ENCODE measurements at regions not wholly inside any gene's neighbourhood (a gene's known extent, or its start where the extent isn't known, plus 50 kb on each side); places are given as distances from the start of the nearest gene placed in this dataset.

DNA sequence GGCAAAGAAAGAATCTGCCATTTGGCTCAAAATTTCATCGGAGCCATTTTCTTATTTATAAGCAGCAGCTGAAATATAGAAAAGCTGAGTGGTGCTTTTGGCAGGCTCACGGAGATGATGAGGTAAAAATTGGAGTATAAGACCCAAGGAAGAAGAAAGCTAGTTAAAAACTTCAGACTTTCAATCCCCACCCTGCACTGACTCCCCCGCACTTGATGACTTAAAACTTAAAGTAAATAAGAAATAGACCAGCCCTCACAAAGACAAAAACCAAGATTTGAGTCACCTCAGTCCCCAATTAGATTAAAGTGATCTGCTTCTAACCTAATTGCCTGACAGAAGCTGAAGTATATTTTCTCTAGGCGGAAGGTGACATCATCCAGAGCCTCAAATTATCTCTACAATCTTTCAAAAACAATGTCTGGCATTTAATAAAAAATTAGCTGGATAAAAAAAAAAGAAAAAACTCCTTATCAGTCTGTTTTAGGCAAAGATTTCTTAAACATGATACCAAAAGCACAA is 124.0 kb upstream of the PJA2 start:
- no peaks in the 10 kb centered on the region for H3K36me3 ChIP-seq
- TF ChIP-seq POLR2A (IDR thresholded peaks at IDR 0.05): no peak
- TF ChIP-seq, protein P1, sequence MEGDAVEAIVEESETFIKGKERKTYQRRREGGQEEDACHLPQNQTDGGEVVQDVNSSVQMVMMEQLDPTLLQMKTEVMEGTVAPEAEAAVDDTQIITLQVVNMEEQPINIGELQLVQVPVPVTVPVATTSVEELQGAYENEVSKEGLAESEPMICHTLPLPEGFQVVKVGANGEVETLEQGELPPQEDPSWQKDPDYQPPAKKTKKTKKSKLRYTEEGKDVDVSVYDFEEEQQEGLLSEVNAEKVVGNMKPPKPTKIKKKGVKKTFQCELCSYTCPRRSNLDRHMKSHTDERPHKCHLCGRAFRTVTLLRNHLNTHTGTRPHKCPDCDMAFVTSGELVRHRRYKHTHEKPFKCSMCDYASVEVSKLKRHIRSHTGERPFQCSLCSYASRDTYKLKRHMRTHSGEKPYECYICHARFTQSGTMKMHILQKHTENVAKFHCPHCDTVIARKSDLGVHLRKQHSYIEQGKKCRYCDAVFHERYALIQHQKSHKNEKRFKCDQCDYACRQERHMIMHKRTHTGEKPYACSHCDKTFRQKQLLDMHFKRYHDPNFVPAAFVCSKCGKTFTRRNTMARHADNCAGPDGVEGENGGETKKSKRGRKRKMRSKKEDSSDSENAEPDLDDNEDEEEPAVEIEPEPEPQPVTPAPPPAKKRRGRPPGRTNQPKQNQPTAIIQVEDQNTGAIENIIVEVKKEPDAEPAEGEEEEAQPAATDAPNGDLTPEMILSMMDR (IDR thresholded peaks at IDR 0.05): no peak
- TF ChIP-seq EP300 (IDR thresholded peaks at IDR 0.05): no peak
- H3K4me1 ChIP-seq: peaks cover 0 to 5% (median 0%) of the 10 kb centered on the region in 4 donors
- H3K9me3 ChIP-seq: no peaks in the 10 kb centered on the region
- WGBS, 2 donors: 44 to 61% methylated on average over 4 of the region's 4 CpGs
- no peak overlapping the region for H3K27ac ChIP-seq
- DNase-seq (ENCODE audit: low spot score in 2 of 2): no peak
- no peak overlapping the region for H3K4me3 ChIP-seq
- H3K27me3 ChIP-seq: no peaks in the 10 kb centered on the region

DNA sequence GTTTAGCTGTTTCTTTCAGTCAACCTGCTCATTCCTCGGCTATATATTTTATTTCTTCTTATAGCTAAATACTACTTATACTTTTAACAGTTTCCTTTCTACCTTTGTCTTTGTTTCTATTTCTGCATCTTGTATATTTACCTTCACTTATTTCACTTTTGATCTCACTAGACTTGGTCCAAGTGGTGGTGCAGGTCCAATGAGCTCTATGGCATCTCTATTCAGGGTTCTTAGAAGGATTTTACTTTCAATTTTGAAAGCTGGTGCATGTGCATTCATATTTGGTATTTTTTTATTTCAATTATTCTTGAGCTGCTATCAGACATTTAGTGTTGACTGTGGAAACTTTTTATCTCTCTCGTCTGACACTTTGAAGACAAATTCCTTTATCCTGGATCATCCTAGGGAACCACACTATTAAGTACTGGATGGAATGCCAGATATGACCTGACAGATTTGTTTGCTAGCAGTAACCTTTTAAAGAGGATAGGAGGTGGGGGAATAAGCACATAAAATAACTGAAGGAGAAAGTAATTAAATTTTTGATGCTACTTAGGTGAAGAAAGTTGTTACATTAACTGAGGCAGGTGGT is 123.1 kb upstream of the PJA2 start:
- Histone ChIP-seq H3K9me3 (no peaks in the 10 kb centered on the region), H3K36me3 (no peaks in the 10 kb centered on the region), H3K27me3 (no peaks in the 10 kb centered on the region), H3K4me1 (peaks cover 0 to 5% (median 0%) of the 10 kb centered on the region in 4 donors), H3K27ac (no peak overlapping the region), H3K4me3 (no peak overlapping the region)
- TF ChIP-seq, protein P1 (IDR thresholded peaks at IDR 0.05): no peak
- TF ChIP-seq POLR2A (IDR thresholded peaks at IDR 0.05): no peak
- no peak for TF ChIP-seq EP300 (IDR thresholded peaks at IDR 0.05)
- 69% methylated on average over 2 of the region's 2 CpGs for WGBS, 2 donors
- DNase-seq (ENCODE audit: low spot score in 2 of 2): no peak

DNA sequence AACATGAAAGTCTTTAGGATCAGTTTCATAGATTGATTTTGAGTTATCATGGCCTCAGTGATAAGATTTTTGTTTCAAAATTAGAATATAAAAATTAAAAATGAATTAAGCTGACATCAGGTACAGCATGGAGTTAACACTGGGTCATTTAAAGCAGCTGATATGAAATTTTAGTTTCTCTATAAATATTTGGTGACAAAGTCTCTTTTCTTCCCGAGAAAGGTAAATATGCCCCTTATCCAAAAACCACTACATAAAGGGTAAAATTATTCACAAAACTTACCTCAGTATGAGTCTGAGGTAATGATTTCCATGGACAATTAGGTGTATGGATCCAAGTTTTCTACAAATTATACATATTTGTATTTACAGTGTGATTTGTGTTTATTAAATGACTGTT is 121.5 kb upstream of the PJA2 start:
- Histone ChIP-seq H3K4me3 (no peak overlapping the region), H3K4me1 (peaks cover 0 to 5% (median 0%) of the 10 kb centered on the region in 4 donors), H3K27ac (no peak overlapping the region), H3K9me3 (no peaks in the 10 kb centered on the region), H3K27me3 (no peaks in the 10 kb centered on the region), H3K36me3 (no peaks in the 10 kb centered on the region)
- TF ChIP-seq POLR2A (IDR thresholded peaks at IDR 0.05): no peak
- WGBS, 2 donors: 87 to 90% methylated on average over 1 of the region's 1 CpG
- no peak for DNase-seq (ENCODE audit: low spot score in 2 of 2)

DNA sequence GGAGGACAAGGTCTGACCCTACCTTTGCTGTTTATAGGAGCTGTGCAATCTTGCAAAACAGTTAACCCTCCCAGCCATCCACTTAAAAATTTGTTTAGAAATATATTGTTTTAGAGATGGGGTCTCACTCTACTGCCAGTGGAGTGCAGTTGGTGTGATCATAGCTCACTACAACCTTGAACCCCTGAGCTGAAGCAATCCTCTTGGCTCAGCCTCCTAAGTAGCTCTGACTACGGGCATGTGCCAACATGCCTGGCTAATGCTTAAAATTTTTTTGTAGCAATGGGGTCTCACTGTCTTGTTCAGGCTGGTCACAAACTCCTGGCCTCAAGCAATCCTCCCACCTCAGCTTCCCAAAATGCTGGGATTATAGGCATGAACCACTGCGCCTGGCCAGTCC is 120.2 kb upstream of the PJA2 start:
- H3K36me3 ChIP-seq: no peaks in the 10 kb centered on the region
- 93 to 94% methylated on average over 2 of the region's 2 CpGs for WGBS, 2 donors
- no peak overlapping the region for H3K4me3 ChIP-seq
- no peak for TF ChIP-seq EP300 (IDR thresholded peaks at IDR 0.05)
- TF ChIP-seq, protein P1 (IDR thresholded peaks at IDR 0.05): no peak
- no peak for TF ChIP-seq POLR2A (IDR thresholded peaks at IDR 0.05)
- no peak for DNase-seq (ENCODE audit: low spot score in 2 of 2)
- no peaks in the 10 kb centered on the region for H3K9me3 ChIP-seq
- H3K27me3 ChIP-seq: no peaks in the 10 kb centered on the region
- no peak overlapping the region for H3K27ac ChIP-seq
- H3K4me1 ChIP-seq: peaks cover 0 to 5% (median 0%) of the 10 kb centered on the region in 4 donors

DNA sequence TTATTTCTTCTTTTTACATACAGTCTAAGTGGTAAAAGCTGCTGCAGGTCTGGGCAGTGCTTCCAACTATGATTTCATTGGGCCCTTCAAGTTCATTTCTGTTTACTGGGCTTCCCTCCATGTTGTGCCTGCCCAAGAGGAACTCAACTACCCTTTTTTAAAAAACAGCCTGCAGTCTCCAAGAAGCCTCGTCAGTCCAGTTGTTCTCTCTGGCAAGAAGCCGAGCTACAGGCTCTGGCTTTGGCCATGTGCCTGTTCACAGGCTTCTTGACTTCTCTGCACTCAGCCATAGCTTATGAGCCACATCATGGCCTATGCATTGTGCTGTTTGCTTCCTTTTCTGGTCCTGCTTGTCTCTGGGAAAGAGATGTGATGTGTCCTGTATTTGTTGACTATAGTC is 119.7 kb upstream of the PJA2 start:
- DNase-seq (ENCODE audit: low spot score in 2 of 2): no peak

More for the DNA sequence above, 119.7 kb upstream of the PJA2 start:
- Histone ChIP-seq H3K27me3 (no peaks in the 10 kb centered on the region), H3K36me3 (no peaks in the 10 kb centered on the region), H3K9me3 (no peaks in the 10 kb centered on the region), H3K4me3 (no peak overlapping the region), H3K4me1 (peaks cover 0 to 5% (median 0%) of the 10 kb centered on the region in 4 donors), H3K27ac (no peak overlapping the region)
- TF ChIP-seq EP300 (IDR thresholded peaks at IDR 0.05) (no peak), POLR2A (IDR thresholded peaks at IDR 0.05) (no peak)
- TF ChIP-seq, protein P1 (IDR thresholded peaks at IDR 0.05): no peak
- WGBS, 2 donors: 16 to 34% methylated on average over 2 of the region's 2 CpGs
